Upper lobe of right lung (tissue), 1 donor: ENCODE measurements at regions not wholly inside any gene's neighbourhood (a gene's known extent, or its start where the extent isn't known, plus 50 kb on each side); places are given as distances from the start of the nearest gene placed in this dataset.

ENCODE experiments used
- ATAC-seq: fragments of 200-7000 bp; cut with Tn5 transposase; one replicate; pipeline ENCODE4 v1.9.1; 2020; ENCODE audit warnings: mild to moderate bottlenecking, moderate library complexity
- DNase-seq: peaks from one replicate; pipeline ENCODE4 v3.0.0-alpha.2; 2020
- H3K27ac ChIP-seq: fragments of 200-600 bp; one replicate; pipeline ENCODE4 v1.8.0; 2022
- H3K27me3 ChIP-seq: fragments of 200-600 bp; one replicate; pipeline ENCODE4 v1.8.0; 2022; ENCODE audit warnings: mild to moderate bottlenecking
- H3K36me3 ChIP-seq: fragments of 200-600 bp; one replicate; pipeline ENCODE4 v1.8.0; 2022
- H3K4me1 ChIP-seq: fragments of 200-600 bp; one replicate; pipeline ENCODE4 v1.8.0; 2022
- H3K4me3 ChIP-seq: fragments of 200-600 bp; one replicate; pipeline ENCODE4 v1.8.0; 2022; ENCODE audit warnings: mild to moderate bottlenecking
- H3K9me3 ChIP-seq: fragments of 200-600 bp; one replicate; pipeline ENCODE4 v1.8.0; 2022
- intact Hi-C: fragments of 100-400 bp; cut with DNase I; formaldehyde crosslinking; loops from one replicate; pipeline ENCODE4 v1.11.0; 2022
- TF ChIP-seq, protein P1 (sequence below): fragments of 200-600 bp; IDR thresholded peaks from one replicate; pipeline ENCODE4 v1.8.0; 2022; ENCODE audit warnings: antibody characterized with exemption
- donor health status: DM: no; HTN: yes; CAD: no; lungs with severe emphysema.

DNA sequence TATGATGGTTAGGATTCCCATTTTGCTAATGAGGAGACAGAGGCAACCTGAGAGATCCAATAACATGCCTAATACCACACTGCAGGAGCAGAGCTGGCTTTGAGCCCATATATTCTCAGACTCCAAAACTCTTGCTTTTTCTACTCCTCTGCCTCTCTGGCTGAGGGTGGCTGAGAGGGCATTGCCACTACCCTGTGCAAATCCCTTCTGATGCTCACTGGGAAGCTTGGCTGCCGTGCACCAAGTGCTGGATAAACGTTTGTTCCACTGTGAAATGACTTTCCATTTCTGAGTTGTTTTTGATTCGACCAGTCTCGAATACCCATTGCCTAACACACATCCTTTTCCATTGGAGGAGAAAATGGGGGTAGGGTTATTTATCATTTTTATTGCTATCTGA lies 123.1 kb upstream of the SORCS3 start:
- intact Hi-C loops, result no loop called here
- Histone ChIP-seq H3K27me3 (no peaks in the 10 kb centered on the region), H3K4me1 (no peaks in the 10 kb centered on the region), H3K4me3 (no peak overlapping the region), H3K36me3 (no peaks in the 10 kb centered on the region), H3K9me3 (no peaks in the 10 kb centered on the region), H3K27ac (no peak overlapping the region)
- DNase-seq (no peak), ATAC-seq (no peak)
- TF ChIP-seq, protein P1, sequence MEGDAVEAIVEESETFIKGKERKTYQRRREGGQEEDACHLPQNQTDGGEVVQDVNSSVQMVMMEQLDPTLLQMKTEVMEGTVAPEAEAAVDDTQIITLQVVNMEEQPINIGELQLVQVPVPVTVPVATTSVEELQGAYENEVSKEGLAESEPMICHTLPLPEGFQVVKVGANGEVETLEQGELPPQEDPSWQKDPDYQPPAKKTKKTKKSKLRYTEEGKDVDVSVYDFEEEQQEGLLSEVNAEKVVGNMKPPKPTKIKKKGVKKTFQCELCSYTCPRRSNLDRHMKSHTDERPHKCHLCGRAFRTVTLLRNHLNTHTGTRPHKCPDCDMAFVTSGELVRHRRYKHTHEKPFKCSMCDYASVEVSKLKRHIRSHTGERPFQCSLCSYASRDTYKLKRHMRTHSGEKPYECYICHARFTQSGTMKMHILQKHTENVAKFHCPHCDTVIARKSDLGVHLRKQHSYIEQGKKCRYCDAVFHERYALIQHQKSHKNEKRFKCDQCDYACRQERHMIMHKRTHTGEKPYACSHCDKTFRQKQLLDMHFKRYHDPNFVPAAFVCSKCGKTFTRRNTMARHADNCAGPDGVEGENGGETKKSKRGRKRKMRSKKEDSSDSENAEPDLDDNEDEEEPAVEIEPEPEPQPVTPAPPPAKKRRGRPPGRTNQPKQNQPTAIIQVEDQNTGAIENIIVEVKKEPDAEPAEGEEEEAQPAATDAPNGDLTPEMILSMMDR, result no peak

DNA sequence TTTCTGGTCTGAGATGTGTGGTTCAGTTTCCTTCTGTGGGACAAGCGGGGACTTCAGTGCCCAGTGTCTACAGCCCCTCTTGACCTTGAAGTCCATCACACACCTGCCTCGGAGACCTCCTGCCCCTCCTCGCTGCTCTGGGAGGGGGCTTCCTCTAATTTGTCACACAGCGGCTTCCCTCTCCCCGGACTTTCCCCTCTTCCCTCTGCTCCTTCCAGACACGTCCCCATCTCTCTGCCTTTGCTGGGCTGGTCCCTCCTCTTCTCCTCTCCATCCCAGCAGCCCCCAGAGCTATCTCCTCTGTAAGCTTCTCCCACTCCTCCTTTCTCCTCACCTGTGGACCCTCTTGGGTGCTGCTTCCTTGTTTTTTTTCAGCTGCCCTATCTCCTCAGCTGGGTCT lies 122.2 kb upstream of the SORCS3 start:
- H3K36me3 ChIP-seq, result no peaks in the 10 kb centered on the region
- H3K9me3 ChIP-seq, result no peaks in the 10 kb centered on the region
- intact Hi-C loops, result no loop called here
- no peak for DNase-seq
- H3K27me3 ChIP-seq, result no peaks in the 10 kb centered on the region
- no peaks in the 10 kb centered on the region for H3K4me1 ChIP-seq
- TF ChIP-seq, protein P1, result no peak
- no peak overlapping the region for H3K4me3 ChIP-seq
- H3K27ac ChIP-seq, result no peak overlapping the region
- ATAC-seq, result no peak

DNA sequence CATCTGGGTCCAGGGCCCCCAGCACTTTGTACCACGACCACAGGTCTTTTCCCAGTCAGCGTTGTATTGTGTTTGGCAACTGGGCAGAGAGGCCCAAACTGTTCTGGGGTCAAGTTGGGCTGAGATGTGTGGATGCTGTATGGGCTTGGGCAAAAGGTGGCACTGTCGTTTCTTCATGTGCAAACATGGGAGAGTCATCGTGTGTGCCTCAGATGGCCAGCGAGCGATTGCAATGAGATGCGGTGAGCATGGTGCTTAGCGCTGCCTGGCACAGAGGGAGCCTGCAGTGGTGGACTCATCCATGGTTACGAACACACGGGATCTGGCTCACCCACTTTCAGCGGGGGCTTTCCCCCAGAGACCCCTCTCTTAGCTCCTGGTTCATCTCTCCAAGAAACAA lies 120.4 kb upstream of the SORCS3 start:
- ATAC-seq (no peak), DNase-seq (no peak)
- H3K27me3 ChIP-seq, result no peaks in the 10 kb centered on the region
- no peaks in the 10 kb centered on the region for H3K36me3 ChIP-seq
- no peaks in the 10 kb centered on the region for H3K4me1 ChIP-seq
- H3K9me3 ChIP-seq, result no peaks in the 10 kb centered on the region
- no peak overlapping the region for H3K27ac ChIP-seq
- H3K4me3 ChIP-seq, result no peak overlapping the region
- intact Hi-C loops, result no loop called here
- TF ChIP-seq, protein P1, result no peak

DNA sequence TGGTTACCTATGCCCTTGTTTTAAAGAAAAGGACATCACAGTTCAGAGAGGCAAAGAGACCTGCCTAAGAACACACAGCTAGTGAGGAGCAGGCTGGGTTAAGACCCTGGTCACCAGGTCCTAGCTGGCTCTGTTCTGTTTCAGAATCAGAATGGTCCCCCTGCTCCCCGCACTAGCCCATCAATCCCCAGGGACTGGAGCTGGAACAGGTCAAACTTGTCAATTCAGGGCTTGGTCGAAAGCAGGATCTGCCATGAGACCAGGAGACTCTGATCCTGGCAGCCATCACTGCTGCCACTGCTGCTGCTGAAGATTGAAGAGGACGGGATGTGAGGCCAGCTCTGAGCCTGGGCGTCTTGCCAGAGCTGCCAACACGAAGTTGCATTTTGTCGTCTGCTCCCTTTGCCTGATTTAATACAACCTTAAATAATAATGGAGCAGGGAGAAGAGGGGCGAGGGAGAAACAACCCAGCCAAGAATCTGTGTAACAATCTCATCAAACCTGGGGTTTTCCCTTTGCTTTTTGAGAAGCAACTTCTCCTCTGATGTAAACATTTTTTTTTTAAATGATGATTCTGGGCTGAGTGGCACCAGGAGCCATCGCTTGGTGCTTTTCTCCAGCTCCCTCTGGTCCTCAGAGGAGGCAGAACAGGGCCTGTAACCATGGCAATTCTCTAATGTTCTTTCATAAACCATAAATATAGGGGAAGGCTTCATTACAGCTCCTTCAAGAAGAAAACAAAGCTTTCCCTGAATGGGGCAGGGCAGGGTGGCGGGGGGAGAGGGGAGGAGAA lies 119.0 kb upstream of the SORCS3 start:
- ATAC-seq (no peak), DNase-seq (no peak)
- H3K4me1 ChIP-seq, result no peaks in the 10 kb centered on the region
- H3K27me3 ChIP-seq, result no peaks in the 10 kb centered on the region
- H3K36me3 ChIP-seq, result no peaks in the 10 kb centered on the region
- TF ChIP-seq, protein P1, result no peak
- intact Hi-C loops, result no loop called here
- no peaks in the 10 kb centered on the region for H3K9me3 ChIP-seq
- no peak overlapping the region for H3K4me3 ChIP-seq
- no peak overlapping the region for H3K27ac ChIP-seq

DNA sequence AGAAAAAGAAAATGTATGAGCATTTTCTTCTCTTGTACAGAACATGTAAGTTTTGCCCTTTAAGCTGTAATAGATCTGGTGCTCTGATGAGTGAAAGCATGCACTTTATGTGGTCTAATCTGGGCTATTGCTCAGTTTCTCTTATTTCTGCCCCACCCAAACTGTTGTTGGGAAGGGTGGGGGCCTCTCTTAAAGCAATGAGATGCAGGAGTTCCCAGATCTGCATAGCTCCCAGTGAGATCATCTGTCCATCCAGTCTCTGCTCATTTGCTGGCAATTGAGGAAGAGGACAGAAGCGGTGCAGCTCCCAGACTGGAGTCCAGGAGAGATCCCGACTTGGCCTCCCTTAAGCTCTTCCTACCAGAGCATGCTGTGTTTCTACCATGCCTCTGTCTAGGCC lies 114.9 kb upstream of the SORCS3 start:
- Histone ChIP-seq H3K27ac (no peak overlapping the region), H3K4me3 (no peak overlapping the region), H3K9me3 (no peaks in the 10 kb centered on the region), H3K4me1 (no peaks in the 10 kb centered on the region), H3K27me3 (no peaks in the 10 kb centered on the region), H3K36me3 (no peaks in the 10 kb centered on the region)
- intact Hi-C loops, result no loop called here
- DNase-seq (no peak), ATAC-seq (no peak)
- TF ChIP-seq, protein P1, result no peak

DNA sequence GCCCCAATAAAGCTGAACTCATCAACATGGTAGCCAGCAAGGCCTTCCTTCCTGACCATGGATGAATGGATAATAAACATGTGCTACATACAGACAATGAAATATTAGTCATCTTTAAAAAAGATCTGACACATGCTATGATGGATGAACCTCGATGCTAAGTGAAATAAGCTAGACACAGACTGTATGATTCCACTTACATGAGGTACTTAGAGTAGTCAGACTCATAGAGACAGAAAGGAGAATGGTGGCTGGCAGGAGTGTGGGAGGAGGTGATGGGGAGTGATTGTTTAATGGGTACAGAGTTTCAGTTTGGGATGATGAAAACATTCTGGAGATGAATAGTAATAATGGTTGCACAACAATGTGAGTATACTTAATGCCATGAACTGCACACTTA lies 114.1 kb upstream of the SORCS3 start:
- H3K36me3 ChIP-seq, result no peaks in the 10 kb centered on the region
- intact Hi-C loops, result no loop called here
- TF ChIP-seq, protein P1, result no peak
- no peak overlapping the region for H3K27ac ChIP-seq
- ATAC-seq, result no peak
- H3K4me1 ChIP-seq, result no peaks in the 10 kb centered on the region
- no peak overlapping the region for H3K4me3 ChIP-seq
- H3K27me3 ChIP-seq, result no peaks in the 10 kb centered on the region
- no peaks in the 10 kb centered on the region for H3K9me3 ChIP-seq
- DNase-seq, result no peak
